Right hindlimb (tissue), 1 donor: ENCODE measurements at regions not wholly inside any gene's neighbourhood (a gene's known extent, or its start where the extent isn't known, plus 50 kb on each side); places are given as distances from the start of the nearest gene placed in this dataset.
"Not testable (repeated sequence)": the region's sequence is repeated elsewhere in the genome, so short reads cannot be mapped to it uniquely, and the experiment has no call there.

Experiments
- DNase-seq: peaks from one replicate; pipeline ENCODE4 v3.0.0-alpha.2; 2018

DNA sequence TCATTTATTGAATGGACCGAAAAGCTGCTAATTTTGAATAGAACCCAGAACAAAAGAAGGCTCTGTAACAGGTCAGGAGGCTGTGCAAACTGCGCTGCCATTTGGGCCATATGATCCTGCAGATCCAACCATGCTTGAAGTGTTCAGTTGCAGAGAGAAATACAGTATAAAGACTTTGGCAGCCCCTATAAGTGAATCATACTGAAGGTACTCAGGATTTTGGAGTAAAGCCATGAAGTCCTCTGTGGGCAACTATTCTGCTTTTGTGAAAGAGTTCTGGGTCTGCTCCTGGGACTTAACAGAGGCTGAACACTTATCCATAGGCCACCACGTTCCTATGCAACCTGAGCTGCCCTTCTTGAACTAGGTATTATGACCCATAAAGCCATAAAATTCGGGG lies 1613.6 kb upstream of the PRMT6 start:
- DNase-seq: no peak

- DNase-seq: no peak
These were observed 1596.7 kb upstream of the PRMT6 start for GRCh38 chr1:105459759-105460158.

- no peak for DNase-seq
These were observed 1594.2 kb upstream of the PRMT6 start for GRCh38 chr1:105462308-105462707.

DNA sequence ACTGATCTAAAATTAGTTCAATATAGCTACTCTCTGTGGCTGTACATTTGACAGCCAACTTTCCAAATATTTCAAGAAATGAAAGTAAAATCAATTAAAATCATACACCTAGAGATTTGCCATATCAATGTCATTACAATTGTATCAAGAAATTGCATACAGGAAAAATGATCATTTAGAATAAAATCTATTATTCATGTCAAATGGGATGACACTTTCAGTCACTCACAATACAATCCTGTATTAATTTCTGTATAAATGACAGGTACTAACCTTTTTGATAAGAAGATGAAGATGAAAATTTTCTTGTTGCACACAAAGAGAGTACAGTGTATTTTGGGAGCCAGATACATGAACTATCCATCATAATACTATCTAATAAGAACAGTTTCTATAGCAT lies 1588.9 kb upstream of the PRMT6 start:
- no peak for DNase-seq

- DNase-seq: not testable (repeated sequence)
These were observed 1585.9 kb upstream of the PRMT6 start for GRCh38 chr1:105470541-105470940.

- DNase-seq: no peak
These were observed 1573.0 kb upstream of the PRMT6 start for GRCh38 chr1:105483436-105483835.

DNA sequence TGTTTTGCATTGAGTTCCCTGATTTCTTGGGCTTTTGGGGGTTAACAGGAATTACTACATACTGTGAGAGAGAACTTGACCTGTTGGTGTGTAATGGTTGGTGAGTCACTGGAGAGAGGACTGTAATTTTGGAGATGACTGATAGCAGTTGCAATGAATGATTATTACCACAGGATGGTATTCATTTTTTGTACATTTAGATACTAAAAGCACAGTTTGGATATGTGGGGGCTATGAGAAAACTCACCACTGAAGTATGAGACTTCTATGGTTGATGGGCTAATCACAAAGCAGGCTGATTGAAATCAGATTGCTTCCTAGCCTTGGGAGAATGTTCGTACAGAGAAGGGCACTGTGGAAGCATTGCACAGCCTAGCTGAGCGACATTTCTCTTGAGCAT lies 1571.3 kb upstream of the PRMT6 start:
- no peak for DNase-seq

- DNase-seq: no peak
These were observed 1563.6 kb upstream of the PRMT6 start for GRCh38 chr1:105492921-105493320.

- DNase-seq: no peak
These were observed 1540.4 kb upstream of the PRMT6 start for GRCh38 chr1:105516068-105516467.

DNA sequence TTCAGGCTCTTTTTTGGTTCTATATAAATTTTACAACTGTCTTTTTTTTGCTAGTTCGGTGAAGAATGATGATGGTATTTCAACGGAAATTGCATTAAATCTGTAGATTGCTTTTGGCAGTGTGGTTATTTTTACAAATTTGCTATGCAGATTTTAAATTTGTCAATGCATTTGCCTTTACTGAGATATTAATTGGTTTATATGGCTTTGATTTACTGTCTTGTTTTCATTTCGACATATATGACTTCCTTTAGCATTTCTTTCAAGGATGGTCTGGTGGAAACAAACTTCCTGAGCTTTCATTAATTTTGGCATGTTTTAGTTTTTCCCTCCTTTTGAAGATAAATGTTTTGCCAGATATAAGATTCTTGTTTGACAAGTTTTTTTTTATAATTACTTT lies 1522.5 kb upstream of the PRMT6 start:
- DNase-seq: no peak

- no peak for DNase-seq
These were observed 1512.0 kb upstream of the PRMT6 start for GRCh38 chr1:105544475-105544874.

- DNase-seq: no peak
These were observed 1500.2 kb upstream of the PRMT6 start for GRCh38 chr1:105556266-105556665.

- no peak for DNase-seq
These were observed 1498.5 kb upstream of the PRMT6 start for GRCh38 chr1:105558023-105558422.

- no peak for DNase-seq
These were observed 1491.5 kb upstream of the PRMT6 start for GRCh38 chr1:105565006-105565405.

DNA sequence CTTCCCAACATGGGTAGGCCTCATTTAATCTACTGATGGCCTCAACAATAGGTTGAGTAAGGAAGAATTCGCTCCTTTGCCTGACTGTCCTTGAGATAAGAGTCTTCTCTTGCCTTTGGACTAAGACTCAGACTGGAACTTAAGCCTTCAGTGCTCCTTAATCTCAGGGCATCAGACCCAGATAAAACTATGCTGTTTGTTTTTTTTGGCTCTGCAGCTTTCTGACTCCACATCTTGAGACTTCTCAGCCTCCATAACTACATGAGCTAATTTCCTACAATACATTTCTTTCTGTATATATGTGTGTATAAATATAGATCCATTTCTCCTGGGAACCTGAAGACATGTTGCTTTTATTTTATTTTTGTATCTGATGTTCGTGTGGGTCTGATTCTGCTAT lies 1470.7 kb upstream of the PRMT6 start:
- no peak for DNase-seq

- DNase-seq: no peak
These were observed 1464.8 kb upstream of the PRMT6 start for GRCh38 chr1:105591681-105592080.

GRCh38 chr1:105608713-105609112 lies 1447.8 kb upstream of the PRMT6 start:
- no peak for DNase-seq

DNA sequence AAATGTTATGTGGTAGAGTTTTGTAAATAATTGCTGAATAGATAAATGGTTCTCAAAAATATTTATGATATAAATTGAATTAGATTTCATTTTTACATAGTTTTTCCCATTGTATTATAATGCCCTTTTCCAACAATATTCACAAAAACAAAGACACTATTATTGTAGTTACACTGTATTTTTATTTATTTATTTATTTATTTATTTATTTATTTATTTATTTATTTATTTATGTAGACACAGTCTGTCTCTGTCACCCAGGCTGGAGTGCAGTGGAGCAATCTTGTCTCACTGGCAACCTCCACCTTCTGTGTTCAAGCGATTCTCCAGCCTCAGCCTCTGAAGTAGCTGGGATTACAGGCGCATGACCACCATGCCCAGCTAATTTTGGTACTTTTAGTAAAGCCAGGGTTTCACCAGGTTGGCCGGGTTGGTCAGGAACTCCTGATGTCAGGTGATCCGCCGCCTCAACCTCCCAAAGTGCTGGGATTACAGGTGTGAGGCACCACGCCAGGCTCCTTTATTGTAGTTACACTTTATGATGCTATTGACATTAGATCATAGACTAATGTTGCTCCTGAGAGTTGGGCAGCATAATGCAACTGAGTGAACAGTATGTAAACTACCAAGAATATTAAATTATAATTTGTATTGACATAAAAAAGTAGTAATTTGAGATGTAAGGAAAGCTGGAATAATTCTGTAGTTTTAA lies 1430.0 kb upstream of the PRMT6 start:
- DNase-seq: no peak

DNA sequence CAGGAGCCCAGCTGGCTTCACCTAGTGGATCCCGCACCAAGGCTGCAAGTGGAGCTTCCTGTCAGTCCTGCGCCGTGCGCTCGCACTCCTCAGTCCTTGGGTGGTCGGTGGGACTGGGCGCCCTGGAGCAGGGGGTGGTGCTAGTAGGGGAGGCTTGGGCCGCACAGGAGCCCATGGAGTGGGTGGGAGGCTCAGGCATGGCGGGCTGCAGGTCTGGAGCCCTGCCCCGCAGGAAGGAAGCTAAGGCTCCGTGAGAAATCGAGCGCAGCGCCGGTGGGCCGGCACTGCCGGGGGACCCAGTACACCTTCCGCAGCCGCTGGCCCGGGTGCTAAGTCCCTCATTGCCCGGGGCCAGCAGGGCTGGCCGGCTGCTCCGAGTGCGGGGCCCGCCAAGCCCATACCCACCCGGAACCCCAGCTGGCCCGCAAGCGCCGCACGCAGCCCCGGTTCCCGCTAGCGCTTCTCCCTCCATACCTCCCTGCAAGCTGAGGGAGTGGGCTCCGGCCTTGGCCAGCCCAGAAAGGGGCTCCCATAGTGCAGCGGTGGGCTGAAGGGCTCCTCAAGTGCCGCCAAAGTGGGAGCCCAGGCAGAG lies 1425.2 kb upstream of the PRMT6 start:
- not testable (repeated sequence) for DNase-seq

DNA sequence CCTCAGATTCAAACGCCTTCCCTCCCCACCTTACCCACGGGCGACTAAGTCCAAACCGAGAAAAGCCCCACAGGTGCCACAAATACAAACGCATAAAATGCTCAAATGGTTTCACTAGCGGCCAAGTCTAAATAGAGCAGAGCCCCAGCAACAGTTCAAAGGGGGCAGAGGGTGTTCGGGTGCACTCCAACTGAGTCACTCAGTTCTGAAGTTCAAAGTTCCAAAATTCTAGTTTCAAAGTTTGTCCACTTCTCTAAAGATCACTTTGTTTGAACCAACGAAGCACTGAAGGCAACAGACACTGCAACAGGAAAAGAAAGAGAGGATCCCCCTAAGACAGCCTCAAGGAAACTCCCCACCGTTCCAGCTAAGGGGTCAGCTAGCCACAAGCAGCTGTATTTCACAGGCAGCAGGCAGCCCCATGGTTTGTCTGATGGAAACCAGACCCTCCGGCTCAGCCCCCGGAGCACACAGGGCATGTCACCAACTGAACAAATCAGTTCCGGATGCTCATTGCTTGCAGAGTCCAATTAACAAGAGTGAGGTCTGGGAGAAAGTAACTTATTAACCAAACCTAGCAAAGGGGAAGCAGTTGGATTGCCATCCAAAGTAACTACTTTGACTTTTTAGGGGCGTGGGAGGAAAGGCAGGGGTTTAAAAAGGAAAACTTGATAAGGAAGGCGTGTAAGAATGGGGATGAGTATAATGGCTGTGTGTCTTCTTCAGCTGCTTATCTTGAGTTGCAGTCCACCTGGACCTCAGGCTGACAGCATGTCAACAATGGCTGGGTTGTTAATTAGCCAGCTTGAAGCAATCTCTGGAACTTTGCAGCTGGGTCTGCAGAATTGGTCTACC lies 1423.9 kb upstream of the PRMT6 start:
- DNase-seq: no peak

- no peak for DNase-seq
These were observed 1420.4 kb upstream of the PRMT6 start for GRCh38 chr1:105636052-105636451.

GRCh38 chr1:105641407-105641806 lies 1415.1 kb upstream of the PRMT6 start:
- no peak for DNase-seq

DNA sequence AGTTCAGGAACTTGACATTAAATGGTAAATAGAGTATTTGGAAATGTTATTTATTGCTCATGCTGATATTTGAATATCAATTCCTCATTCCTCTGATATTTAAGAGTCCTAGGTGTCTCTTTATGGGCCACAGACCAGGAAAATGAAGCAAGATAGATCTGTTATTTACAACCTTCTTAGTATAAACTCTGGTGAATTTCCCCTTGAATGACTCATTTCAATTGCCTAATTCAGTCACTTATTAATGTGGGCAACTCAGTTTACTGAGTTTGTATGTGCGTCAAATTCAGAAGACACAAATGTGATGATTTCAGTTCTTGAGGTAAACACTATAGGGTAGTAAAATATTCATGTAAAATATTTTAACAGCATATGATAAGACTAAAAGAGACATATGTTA lies 1404.4 kb upstream of the PRMT6 start:
- no peak for DNase-seq

DNA sequence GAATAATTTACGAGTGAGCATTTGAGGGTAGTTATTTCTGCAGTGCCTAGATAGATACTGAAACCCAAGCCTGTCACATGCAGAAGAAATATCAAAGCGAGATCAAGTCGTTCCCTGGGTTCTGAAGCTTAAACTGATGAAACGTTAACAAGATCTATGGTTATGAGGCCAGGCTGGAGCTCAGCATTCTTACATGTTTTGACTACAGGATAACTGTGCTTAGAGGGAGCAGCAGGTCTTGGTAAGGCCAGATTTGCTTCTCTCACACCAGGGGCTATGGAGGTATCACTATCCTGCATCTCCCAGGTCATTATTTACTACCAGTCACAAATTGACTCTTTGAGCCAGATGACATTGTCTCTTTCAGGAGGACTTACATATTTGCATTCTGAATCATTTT lies 1401.4 kb upstream of the PRMT6 start:
- no peak for DNase-seq
